T-helper 2 cell treated with Interferon-gamma antibody and Interleukin-4, amounts not matched to agents 100 ng/mL and 5 ng/mL, for 36 hours (primary cell): ENCODE measurements at regions not wholly inside any gene's neighbourhood (a gene's known extent, or its start where the extent isn't known, plus 50 kb on each side); places are given as distances from the start of the nearest gene placed in this dataset.

Experiments
- intact Hi-C: fragments of 100-400 bp; cut with micrococcal nuclease; formaldehyde crosslinking; loops from one replicate; pipeline ENCODE4 v1.15.1; 2023

- intact Hi-C loops: no loop called here
These were observed 122.9 kb upstream of the STT3B start for GRCh38 chr3:31409866-31410265.

- intact Hi-C loops: no loop called here
These were observed 122.3 kb upstream of the STT3B start for GRCh38 chr3:31410411-31410810.

DNA sequence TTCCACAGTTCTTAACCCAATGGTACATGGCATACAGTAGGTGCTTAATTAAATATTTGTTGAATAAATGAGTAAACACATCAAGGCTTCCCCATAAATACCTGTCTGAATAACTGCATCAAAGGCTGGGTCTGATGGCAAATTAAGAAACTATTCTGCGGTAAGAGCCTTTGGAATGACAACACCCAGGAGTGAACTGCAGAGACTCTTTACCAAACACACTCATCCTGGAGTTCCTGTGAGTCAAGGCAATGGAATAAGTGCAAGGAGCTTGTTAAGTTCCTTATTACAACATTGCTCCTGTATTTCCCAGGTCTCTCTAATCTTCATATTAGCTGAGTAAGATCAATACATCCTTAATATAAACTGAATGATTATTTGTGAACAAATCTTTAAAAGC, 119.9 kb upstream of the STT3B start:
- intact Hi-C loops: no loop called here

DNA sequence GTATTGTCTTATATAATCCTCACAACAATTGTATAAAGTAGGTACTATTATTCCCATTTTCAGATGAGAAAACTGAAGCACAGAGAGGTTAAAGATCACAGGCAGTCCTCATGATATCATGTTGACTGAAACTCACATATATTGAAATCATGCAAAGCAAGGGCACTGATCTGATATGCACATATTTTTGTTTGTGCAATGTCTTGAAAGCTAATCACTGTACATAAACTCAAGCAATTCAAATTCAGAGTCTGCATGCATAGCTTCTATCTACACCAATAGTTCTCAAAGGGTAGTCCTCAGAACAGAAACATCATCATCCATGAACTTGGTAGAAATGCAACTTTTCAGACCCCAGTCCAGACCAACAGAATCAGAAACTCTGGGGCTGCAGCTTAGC, 119.2 kb upstream of the STT3B start:
- intact Hi-C loops: no loop called here

DNA sequence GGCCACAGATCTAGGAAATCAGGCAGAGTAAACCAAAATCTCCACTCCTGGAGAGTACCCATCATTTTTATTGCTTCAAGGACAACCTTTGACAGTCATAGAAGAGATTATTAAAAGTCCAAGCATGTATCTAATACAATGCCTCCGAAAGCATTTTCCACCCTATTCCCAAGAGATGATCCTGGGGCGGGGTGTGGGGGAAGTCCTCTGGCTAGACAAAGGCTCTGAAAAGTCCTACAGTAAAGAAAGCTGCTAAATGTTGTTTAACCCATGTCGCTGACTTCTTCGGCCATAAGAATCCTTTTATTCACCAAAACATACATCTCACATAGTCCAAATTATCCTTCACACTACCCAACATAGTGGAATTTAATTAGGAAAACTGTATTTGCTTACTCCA, 115.7 kb upstream of the STT3B start:
- intact Hi-C loops: no loop called here

- intact Hi-C loops: no loop called here
These were observed 115.2 kb upstream of the STT3B start for GRCh38 chr3:31417486-31417885.

- intact Hi-C loops: no loop called here
These were observed 112.4 kb upstream of the STT3B start for GRCh38 chr3:31420311-31420710.

DNA sequence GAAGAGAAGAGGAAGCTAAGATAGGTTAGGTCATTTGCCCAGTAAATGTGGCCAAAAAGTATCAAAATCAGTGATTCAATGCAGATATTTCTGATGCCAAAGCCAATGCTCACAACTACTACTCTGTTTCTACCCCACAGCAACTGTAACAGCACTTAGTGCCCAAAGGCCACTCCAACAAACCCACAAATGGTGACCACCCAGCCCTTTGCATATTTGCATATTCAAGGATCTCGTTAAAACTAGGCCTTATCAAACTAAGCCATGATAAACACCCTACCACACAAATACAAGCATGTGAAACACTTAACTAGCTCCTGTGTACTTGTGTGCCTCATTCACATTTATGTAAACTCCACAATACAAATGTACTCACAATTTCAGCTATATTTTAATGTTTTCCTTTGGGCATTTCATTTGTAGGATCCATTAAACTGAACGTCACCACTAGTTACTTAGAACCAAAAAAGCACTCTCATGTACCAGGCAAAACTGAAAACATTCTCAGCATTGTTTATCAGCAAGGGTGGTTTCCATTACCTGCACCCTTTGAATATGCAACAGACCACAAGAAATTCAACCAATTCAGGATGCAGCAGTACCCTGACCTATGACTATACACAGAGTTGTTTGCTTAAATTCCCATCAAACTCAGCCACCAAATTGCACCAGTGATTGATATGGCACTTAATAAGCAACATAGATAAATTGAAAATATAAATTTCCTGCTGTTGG, 111.2 kb upstream of the STT3B start:
- intact Hi-C loops: no loop called here

GRCh38 chr3:31422237-31422636, 110.5 kb upstream of the STT3B start:
- intact Hi-C loops: no loop called here

GRCh38 chr3:31423482-31423881, 109.2 kb upstream of the STT3B start:
- intact Hi-C loops: no loop called here

- intact Hi-C loops: no loop called here
These were observed 107.3 kb upstream of the STT3B start for GRCh38 chr3:31425401-31425800.

DNA sequence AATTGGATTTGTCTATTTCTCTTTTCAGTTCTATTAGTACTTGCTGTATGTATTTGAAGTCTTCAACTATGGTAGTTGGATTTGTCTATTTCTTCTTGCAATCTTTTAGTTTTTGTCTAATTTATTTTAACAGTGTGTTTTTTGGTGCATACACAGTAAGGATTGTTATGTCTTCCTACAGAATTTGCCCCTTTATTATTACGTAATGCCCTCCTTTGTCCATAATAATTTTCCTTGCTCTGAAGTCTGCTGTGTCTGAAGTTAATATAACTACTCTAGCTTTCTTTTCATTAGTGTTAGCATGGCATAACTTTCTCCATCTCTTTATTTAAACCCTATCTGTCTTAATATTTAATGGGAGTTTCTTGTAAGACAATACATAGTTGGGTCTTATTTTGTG, 105.1 kb upstream of the STT3B start:
- intact Hi-C loops: no loop called here

DNA sequence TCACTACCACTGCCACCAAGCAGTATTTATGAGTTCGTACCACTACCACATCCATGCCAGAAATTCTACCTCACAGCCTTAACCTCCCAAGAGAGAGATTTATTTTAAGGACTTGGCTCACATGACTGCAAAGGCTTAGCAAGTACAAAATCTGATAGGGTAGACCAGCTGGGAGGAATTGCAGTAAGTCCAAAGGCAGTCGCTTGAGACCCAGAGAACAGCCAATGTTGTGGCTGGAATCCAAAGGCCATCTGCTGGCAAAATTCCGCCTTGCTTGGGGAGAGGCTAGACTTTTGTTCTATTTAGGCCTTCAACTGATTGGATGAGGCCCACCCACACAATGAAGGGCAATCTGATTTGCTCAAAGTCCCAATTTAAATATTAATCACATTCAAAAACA, 101.4 kb upstream of the STT3B start:
- intact Hi-C loops: no loop called here

- intact Hi-C loops: no loop called here
These were observed 99.6 kb upstream of the STT3B start for GRCh38 chr3:31432897-31433678.

DNA sequence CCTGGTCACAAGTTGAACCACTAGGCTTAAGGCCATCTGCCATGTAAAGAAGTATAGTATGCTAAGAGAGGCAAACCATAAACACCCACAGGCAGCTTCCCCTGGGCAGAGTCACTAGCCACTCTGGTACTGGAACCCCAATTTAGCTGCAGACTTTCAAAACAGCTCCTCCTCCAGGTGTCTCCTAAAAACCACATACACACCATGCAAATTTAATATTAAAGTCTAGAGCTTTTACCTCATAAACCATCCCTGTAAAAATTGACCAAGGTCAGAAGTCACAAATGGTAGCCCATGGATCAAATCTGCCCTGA, 99.1 kb upstream of the STT3B start:
- intact Hi-C loops: no loop called here

DNA sequence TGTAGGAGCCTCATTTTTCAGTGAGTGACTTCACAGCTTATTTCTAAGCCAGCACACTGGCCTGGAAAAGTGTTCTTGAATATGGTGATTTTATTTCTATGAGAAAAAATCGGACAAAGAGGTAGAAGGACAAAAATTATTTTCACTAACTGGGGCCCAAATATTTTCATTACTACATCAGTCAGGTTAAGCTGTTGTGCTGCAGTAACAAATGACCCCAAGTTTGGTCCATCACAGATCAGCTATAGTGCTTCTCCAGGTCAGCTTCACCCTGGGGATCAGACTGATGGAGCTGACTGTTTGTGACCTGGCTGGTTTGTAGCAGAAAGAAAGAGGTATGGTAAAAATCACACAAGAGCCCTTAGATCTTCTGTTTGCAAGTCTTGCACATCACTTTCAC, 97.9 kb upstream of the STT3B start:
- intact Hi-C loops: no loop called here

DNA sequence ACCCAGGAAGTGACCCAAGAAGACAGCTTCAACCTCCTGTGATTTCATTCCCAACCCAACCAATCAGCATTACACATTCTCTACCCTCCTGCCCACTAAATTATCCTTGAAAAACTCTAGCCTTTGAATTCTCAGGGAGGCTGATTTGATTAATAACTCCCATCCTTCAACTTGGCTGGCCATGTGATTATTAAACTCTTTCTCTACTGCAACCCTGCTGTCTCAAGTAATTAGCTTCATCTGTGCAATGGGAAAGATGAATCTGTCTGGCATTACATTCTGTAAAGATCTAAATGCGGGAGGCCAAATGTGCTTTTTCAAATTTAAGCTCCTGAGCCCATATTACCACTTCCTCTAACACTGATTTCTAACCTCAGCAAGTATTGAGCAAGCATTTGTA, 95.9 kb upstream of the STT3B start:
- intact Hi-C loops: no loop called here

DNA sequence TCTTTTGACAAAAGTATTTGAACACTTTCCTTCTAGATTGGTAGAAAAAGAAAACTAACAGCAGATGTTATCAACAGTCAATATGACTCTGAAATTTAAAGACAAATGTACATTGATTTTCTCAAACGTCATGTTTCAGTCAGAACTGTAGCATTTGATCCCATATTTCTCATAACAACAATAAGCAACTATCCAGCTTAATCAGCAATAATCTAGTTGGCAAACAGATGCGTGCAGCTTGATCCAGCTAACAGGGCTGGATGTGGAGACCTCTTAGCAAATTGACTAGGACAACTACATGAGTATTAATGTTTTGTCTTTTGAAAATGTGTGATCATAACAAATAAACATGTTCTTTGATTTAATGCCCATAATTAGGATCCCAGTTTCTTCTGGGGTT, 94.0 kb upstream of the STT3B start:
- intact Hi-C loops: no loop called here

DNA sequence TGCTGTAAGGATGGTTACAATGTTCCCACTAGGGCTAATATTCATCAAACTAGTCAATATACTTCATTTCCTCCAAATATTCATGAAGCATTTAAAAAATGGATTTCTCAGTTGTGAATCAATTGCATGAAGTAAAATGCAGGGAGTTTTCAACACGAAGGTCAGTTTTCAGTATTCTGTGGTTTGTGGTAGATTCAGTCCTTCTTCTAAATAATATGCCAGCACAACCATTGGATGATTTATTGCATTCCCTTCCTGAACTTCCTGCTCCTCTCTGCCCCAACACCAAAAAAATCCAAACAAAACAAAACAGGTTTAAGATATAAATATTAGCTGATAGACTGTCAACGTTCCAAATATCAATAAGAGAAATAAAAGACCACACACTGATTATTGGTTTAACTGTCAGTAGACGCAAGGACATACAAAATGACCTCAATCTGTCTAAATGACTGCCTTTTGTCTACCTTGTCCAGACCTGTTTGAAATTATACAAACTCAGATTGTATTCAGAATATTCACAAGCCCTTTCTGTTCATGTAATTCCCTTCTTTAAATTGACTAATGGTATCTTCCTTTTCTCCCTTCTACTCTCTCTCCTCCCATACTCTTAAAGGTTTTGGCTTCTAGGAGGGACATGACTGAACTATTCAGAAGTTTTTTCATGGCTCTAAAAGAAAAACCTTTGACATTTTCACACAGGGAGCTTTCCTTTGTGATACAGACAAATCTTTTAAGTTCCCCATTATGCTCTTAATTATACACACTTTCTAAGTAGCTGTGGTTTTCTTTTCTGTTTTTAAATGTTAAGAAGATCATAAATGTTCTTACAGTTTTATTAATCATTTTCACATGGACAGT, 92.6 kb upstream of the STT3B start:
- intact Hi-C loops: no loop called here

DNA sequence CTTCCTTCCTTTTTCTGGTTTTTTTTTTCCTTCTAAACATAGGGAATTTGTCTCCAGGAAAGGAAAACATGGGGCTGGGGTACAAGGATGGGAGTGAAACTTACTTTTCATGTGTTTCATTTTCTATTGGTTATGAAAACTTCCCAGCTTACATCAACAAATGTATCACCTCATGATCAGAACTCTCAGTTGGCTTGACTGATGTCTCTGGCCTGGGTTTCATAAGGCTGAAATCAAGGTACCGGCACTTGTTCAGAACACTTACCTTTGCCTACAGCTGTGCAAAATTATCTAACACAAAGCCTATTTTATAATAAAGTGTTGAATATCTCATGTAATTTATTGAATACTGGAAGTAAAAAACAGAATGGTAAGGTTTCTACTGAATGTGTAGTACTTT, 91.8 kb upstream of the STT3B start:
- intact Hi-C loops: no loop called here

- intact Hi-C loops: no loop called here
These were observed 90.0 kb upstream of the STT3B start for GRCh38 chr3:31442755-31443154.
